GM19099 (cell line): ENCODE measurements at regions not wholly inside any gene's neighbourhood (a gene's known extent, or its start where the extent isn't known, plus 50 kb on each side); places are given as distances from the start of the nearest gene placed in this dataset.

Experiments
- POLR2A ChIP-seq: IDR thresholded peaks from 3 replicates; pipeline ENCODE4 v1.6.1; 2011; ENCODE audit warnings: low read depth; ENCODE audit not compliant: insufficient read length; ENCODE audit errors: extremely low read depth

- no peak for TF ChIP-seq POLR2A
These were observed 1520.0 kb upstream of the SLC10A2 start for GRCh38 chr13:104586051-104586746.

GRCh38 chr13:104584481-104584880 is 1518.3 kb upstream of the SLC10A2 start:
- no peak for TF ChIP-seq POLR2A

- TF ChIP-seq POLR2A, result no peak
These were observed 1514.7 kb upstream of the SLC10A2 start for GRCh38 chr13:104580931-104581330.

- no peak for TF ChIP-seq POLR2A
These were observed 1511.0 kb upstream of the SLC10A2 start for GRCh38 chr13:104577071-104577815.

- TF ChIP-seq POLR2A, result no peak
These were observed 1505.6 kb upstream of the SLC10A2 start for GRCh38 chr13:104571893-104572229.

- TF ChIP-seq POLR2A, result no peak
These were observed 1505.1 kb upstream of the SLC10A2 start for GRCh38 chr13:104571161-104571892.

GRCh38 chr13:104567114-104567513 is 1500.9 kb upstream of the SLC10A2 start:
- no peak for TF ChIP-seq POLR2A

GRCh38 chr13:104565888-104566287 is 1499.7 kb upstream of the SLC10A2 start:
- TF ChIP-seq POLR2A, result no peak

GRCh38 chr13:104553896-104554295 is 1487.7 kb upstream of the SLC10A2 start:
- TF ChIP-seq POLR2A, result no peak

- TF ChIP-seq POLR2A, result no peak
These were observed 1487.0 kb upstream of the SLC10A2 start for GRCh38 chr13:104553186-104553585.

GRCh38 chr13:104534847-104535246 is 1468.6 kb upstream of the SLC10A2 start:
- TF ChIP-seq POLR2A, result no peak

- no peak for TF ChIP-seq POLR2A
These were observed 1465.9 kb upstream of the SLC10A2 start for GRCh38 chr13:104532132-104532531.

- no peak for TF ChIP-seq POLR2A
These were observed 1464.5 kb upstream of the SLC10A2 start for GRCh38 chr13:104530741-104531140.

- TF ChIP-seq POLR2A, result no peak
These were observed 1460.3 kb upstream of the SLC10A2 start for GRCh38 chr13:104526561-104526960.

- no peak for TF ChIP-seq POLR2A
These were observed 1459.2 kb upstream of the SLC10A2 start for GRCh38 chr13:104525467-104525866.
